ENCODE measurements at regions not wholly inside any gene's neighbourhood (a gene's known extent, or its start where the extent isn't known, plus 50 kb on each side); places are given as distances from the start of the nearest gene placed in this dataset.

GRCh38 chr18:61948846-61949438, 56.1 kb upstream of the RNF152 start:
- DNase-seq, result no peak

GRCh38 chr18:61948281-61948741, 55.5 kb upstream of the RNF152 start:
- no peak for DNase-seq

- DNase-seq, result no peak
These were observed 53.6 kb upstream of the RNF152 start for GRCh38 chr18:61946449-61946848.

GRCh38 chr18:61943175-61943964, 50.6 kb upstream of the RNF152 start:
- DNase-seq, result no peak
